NCI-H460 (cell line): ENCODE measurements at regions not wholly inside any gene's neighbourhood (a gene's known extent, or its start where the extent isn't known, plus 50 kb on each side); places are given as distances from the start of the nearest gene placed in this dataset.

ENCODE experiments used
- DNase-seq: peaks from one replicate; pipeline ENCODE4 v3.0.0-alpha.2; 2016; ENCODE audit warnings: low read depth; ENCODE audit errors: extremely low read depth

DNA sequence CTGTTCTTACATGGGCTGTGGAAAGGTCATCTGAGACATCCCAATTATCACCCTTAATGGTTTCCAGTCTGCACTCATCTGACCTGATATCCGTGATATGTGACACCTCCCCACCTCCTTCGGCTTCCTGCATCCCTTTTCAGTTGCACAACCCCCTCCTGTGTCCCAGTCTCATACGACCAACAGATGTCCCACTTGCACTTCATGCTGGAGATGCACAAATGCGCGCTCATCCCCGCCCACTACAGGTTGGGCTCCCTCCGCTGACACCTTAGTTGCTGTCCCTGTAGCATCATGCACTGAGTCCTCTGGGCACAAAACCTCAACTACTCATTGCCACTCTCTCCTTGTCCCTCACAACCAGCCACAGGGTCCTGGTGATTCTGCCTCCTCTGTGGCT is 94.4 kb downstream of the MIS18A start:
- DNase-seq = no peak

DNA sequence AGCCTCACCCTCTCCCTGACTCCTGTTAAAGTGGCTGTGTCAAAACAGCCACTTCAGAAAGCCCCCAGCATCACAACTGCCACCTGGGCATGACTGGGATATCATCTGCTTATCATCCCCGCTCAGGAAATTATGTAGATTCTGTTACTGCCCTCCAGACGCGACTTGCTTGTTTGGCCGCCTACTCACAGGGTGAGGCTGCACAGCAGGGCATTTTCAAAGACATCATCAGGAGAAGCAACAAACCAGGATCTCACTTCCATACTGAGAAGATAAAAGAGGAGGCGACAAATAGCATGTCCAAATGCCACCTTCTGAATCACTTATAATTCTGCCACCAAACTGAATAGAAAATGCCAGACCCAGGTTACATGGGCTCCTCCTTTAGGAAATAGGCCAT is 94.8 kb downstream of the MIS18A start:
- DNase-seq = no peak

DNA sequence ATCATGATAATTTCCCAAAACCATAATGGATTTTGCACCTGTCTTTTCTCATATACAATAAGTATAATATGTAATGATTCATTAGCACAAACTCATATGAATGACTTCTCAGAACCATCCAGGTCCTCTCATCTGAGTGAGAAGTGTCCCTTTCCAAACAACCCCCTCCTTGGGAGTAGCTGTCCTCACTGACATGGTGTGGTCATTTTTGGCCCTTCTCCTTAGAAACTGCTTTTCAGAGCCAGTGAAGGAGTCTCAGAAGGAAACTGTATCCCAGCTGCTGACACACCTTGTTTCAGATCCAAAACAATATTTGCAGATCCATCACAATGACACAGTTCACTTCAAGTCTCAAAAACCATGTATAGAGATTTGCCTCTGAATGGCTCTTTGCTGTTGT is 95.5 kb downstream of the MIS18A start:
- no peak for DNase-seq

DNA sequence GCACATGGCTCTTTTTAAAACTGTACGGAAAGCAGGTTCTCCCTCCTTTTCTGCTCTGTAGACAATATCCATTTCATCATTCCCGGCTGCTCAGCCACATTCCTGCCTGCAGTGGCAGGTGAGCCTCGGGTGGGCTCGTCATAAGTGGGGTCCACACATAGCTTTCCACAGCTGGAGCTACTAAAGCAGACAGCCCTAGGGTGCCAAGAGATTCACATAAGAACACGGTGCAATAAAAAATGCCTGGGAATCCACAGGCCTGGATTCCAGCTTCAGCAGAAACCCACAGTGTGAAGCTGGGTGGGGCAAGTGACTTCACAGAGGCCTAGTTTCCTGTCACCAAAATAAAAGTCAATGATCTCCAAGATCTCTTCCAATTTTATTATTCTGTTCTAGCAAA is 96.4 kb downstream of the MIS18A start:
- no peak for DNase-seq

DNA sequence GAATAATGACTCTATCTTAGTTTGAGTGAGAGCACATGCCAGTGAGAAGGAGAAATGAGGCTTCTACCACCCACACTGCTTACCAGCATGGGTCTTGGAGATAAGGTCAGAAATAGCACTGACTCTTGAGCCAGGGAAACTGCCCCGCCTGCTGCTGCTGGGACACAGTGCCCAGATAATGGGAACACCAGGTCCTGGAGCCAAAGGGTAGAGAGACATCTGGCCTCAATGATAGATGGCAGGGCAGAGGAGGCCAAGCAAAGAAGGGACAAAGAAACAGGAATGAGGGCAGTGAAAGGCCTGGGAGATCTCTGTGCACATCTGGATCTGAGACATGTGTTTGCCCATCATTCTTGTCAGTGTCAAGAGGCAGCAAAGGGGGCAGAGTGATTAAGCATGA is 97.4 kb downstream of the MIS18A start:
- DNase-seq = no peak

DNA sequence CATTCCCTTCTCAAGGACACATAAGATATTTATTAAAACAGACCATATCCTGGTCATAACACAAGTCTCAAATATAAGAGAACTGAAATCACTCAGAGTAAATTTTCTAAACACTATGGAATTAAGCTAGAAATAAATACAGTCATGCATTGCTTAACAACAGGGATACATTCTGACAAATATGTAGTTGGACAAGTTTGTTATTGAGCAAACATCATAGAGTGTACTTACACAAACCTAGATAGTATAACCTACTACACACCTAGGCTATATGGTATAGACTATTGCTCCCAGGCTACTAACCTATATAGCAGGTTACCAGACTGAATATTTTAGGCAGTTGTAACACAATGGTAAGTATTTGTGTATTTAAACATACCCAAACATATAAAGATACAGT is 104.0 kb downstream of the MIS18A start:
- DNase-seq = no peak

DNA sequence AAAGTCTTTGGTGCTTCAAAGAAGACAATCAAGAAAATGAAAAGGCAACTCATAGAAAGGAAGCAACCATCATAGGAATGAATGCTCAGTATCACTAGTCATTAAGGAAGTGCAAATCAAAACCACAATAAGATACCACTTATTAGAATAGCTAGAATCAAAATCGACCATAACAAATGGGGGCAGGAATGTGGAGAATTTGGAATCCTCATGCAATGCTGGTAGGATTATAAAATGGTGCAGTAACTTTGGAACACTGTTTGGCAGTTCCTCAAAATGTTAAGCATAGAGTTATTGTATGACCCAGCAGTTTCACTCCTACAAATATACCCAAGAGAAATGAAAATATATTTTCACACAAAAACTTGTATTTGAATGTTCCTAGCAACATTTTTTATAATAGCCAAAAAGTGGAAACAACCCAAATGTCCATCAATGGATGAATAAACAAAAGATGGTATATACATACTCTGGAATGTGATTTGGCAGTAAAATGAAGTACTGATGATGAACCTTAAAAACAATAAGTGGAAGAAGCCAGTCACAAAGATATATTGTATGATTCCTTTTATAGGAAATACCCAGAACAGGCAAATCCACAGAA is 105.6 kb downstream of the MIS18A start:
- no peak for DNase-seq

DNA sequence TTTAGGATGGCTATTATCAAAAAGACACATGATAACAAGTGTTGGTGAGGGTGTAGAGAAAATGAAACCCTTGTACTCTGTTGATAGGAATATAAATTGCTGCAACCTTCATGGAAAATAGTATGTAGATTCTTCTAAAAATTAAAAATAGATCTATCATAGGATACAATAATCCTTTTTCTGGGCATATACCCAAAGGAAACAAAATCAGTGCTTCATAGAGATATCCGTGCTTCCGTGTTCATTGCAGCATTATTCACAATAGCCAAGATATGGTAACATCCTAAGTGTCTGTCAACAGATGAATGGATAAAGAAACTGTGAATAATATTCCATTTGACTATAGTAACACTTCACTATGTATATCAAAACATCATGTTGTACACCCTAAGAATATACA is 106.7 kb downstream of the MIS18A start:
- no peak for DNase-seq

DNA sequence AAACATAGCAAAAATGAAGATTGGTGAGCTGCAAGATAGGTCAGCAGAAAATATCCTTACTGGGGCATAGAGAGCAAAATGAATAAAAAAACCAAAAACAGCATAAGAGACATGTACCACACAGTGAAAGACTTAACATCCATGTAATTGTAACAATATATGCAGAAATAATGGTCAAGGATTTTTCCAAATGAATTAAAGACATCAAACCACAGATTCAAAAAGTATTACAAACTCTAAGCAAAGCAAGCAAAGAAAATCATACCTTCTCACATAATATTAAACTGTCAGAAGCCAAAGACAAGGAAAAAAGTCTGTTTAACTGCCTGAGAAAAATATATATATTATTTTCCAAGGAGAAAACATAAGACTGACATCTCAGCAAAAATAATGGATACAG is 111.3 kb downstream of the MIS18A start:
- no peak for DNase-seq

DNA sequence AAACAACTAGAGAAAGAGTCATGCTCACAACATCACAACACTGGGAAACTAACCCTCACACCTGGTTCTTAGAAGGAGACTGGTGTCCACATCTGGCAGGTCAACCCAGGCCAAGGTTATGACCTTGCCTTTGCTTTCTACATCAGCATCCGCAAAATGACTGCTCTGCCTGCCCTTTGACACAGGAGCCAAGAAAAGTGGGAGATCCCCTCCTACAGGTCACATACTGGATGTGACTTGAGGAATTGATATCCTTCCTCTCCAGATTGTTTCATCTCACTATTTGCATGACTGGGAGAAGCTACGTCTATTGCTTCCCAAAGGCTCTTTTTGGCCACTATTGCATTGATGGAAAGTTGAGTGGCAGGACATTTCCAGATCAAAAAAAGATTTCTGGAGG is 115.5 kb downstream of the MIS18A start:
- DNase-seq = no peak

DNA sequence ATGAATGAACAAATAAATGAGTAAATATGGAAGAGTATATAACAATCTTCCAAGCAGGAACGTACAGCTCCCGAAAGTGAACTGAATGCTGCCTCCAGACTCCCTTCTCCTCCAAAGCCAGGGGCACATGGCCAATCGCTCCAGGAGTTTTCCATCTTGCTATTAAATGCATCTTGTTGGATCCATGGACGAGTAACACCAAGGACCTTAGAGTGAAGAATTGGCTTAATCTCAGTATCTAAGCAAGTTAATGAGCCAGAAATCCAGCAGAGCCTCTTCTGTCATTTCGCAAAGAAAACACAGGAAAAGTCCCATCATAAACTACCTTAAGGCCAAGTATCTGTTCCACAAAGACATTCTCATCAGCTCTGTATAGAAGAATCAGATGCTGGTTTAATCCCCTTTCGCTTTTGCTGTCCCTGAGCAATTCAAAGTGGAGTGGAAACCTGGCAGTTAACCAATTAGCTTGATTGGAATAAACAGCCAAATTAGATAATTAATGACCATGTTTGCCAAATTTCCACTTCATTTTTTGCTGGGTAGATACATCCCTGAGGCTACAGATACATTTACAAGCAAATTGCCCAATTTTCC is 116.0 kb downstream of the MIS18A start:
- DNase-seq = no peak

DNA sequence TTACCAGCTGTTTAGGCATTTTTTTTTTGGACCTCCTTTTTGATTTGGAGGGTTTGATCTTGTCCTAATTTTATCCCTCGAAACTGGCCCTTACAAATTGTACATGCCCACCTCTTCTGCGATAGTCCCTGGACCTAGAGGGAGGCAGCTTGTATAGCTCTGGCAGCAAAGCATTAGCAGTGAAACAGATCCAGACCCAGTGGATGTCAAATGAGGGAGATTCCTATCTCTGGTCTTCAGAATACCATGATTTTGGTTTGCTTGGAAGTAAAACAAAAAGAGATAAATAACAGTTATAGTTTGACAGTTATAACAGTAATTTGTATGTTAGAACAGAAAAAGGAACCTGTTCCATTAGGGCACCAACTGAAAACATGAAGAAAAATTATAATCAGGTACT is 123.6 kb downstream of the MIS18A start:
- no peak for DNase-seq

DNA sequence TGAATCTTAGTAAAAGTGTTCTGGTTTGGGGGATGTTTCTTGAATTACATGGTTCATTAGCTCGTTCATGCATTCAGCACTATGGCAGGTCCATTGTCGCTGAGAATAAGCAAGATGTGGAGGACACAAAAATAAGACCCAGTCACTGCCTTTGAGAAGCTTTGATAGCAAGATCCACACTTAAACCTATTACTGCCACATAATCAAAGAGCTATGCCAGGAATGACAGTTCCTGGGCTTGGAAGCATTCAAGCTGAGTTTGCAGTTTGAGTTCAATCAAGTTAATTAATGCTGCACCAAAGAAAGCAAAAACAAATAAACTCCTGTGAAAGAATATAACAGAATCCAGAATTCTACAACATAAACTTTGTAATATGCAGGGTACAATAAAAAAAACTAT is 131.8 kb downstream of the MIS18A start:
- DNase-seq = no peak

DNA sequence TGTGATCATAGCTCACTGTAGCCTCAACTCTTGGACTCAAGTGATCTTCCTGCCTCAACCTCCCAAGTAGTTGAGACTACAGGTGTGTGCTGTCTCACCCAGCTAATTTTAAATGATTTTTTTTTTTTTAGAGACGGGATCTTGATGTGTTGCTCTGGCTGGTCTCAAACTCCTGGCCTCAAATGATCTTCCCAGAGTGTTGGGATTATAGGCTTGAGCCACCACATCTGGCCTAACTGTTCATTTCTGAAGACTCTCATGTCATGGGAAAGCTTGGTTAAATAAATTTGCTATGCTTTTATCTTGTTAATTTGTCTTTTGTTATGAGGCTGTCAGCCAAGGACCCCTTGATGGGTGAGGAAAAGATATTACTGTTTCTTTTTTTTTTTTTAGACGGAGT is 134.0 kb downstream of the MIS18A start:
- DNase-seq = no peak

DNA sequence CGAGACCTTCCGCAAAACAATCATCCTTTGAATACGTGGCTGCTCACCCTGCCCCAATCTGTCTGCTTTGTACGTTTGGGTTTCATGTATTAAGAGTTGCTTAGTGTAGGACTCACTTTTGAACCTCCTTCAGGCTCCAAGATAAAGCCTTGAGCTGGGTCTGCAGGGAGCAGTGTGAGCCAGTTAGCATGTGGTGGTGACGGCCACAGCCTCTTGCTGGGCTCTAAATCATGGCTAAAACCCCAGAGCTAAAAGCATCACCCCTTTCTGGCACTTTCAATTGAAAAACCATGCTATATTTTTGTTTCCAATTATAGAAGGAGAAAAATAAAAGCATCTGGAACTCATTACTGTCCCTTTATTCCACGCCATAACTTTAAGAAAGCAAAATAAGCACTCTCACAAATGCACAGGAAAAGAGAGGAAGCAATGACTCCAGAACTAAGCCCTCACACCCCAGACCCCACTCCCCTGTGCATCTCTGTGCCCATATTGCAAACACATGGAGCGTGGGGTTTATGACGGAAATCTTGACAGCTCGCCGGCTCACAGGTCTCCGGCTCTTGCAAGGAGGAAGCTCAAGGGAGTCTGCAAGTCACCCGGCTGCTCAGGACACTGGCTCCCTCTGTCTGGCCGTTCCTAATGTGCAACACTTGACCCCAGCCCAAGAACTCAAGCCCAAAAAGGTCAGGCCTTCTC is 135.5 kb downstream of the MIS18A start:
- no peak for DNase-seq

DNA sequence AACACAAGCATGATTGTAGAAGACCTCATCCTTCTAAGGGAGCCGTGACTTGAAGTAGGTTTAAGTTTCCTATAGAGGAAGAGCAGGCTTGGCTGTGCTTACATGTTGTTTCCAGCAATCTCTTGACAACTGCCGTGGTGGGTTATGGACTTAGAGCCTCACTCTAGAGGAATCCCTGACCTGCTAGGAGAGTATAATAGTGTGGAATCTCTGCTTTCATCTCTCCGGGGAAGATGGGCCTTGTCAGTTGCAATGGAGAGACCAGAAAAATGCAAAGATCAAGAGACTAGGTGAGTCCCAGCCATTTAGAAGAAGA is 137.6 kb downstream of the MIS18A start:
- DNase-seq = no peak

DNA sequence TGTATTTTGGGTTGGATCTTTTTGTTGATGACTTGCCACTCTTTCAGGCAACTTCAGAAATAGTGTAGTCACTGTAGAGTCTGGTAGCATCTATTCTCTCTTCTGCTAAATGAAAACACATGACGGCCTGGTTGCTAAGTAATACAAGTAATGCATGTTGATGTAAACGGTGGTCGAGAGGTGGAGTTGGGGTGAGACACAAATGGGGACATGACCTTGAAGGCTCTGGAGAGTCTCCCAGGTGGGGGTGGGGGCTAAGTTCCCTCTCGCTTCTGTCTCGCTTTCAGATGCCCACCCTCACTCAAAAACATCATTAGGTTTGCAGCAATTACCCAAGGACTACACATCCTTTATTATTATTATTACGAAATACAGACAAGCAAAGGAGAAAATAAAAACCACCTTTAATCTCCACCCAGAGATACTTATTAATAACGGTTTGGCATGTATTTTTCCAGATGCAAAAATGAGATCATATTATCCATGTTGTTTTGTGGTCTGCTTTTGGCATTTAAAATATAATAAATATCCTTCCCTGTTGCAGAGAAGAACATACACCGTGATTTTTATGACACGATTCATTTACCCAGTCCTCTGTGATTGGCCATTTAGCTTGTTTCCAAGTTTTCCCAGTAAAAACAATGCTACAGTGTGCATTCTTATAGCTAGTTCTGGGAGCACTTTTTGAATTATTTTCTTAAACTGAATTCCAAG is 138.1 kb downstream of the MIS18A start:
- no peak for DNase-seq

DNA sequence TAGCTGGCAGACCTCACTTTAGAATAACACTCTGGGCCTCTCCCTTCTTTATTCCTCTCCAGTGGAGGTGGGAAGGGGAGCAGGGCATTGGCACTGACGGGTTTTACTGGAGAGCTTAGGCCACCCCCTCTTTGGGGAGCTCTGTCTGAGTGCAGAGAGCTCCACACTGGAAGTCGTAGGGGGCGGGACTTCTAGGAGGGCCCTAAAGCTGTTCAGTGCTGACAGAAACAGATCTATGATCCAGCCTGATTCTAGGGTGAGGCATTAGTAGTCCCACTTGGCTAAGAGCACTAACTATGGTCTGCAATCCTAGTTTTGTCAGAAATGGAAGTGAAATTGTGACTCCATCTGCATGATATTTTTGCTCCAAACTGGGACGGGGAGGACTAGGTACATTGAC is 138.7 kb downstream of the MIS18A start:
- no peak for DNase-seq

DNA sequence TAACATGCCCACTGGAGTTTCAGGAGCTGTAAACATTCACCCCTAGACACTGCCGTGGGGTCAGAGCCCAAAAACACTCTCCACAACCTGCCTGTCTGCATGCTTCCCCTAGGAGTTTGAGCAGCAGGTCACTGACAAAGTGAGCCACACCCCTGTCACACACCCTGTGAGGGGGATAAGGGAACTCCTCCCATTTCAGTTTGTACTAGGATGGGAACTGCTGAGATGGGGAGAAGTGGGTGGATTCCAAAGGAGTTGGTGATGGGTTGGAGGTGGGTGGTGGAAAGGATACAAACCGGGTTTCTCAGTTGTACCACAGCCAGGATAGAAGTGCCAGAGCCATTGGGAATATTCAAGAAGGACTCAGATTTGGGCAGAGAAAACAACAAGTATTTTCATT is 140.2 kb downstream of the MIS18A start:
- no peak for DNase-seq

DNA sequence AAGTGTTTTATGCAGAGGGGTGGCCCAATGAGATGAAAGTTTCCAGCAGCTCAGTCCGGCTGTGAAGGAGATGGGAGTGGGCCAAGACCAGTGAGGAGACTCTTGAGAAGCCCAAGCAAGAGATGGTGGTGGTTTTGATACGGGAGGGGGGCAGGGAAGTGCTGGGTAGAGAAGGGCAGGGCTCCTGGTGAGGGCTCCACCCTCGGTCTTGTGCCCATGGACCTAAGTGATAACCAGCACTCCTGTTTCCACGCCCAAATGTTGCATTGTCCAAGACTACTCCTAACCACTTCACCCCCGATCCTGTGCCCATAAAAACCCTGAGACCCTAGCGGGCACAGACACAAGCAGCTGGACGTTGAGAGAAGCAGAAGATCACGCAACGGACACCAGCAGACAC is 140.9 kb downstream of the MIS18A start:
- DNase-seq = no peak

DNA sequence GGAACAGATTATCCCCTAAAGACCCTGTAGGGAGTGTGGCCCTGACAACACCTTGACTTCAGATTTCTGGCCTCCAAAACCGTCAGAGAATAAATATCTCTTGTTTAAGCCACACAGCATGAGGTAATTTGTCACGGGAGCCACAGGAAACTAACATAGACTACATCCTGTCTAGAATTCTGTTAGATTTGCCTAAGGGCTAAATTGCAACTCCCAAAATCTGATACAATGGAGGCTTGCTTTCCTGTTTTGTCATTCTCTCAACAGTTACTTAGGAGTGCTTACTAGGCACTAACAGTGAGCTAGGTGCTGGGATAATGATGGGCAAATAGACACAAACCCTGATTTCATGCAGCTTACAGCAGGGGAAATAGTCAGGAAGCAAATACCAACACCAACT is 141.6 kb downstream of the MIS18A start:
- DNase-seq = no peak

DNA sequence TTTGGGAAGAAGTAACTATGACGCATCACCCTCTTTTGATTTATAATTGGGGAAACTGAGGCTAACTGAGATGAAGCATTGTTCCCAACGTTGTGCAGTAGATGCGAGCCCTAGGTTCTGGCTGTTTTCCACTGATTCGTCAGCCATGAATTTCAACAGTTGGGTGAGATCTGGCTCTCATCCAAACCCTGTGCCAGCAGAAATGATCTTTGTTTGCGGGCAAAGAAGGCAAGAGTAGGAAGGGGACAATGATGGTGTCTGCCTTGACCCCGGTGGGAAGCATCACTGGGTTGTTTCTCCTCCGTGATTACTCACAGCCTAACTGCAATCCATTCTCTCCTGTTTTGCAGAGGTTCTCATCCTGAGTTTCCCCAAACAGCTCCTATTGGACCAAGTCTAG is 142.3 kb downstream of the MIS18A start:
- peak; percentile 49 for DNase-seq
